H1 (cell line): ENCODE measurements at regions not wholly inside any gene's neighbourhood (a gene's known extent, or its start where the extent isn't known, plus 50 kb on each side); places are given as distances from the start of the nearest gene placed in this dataset.

Experiments
- CTCF ChIA-PET: fragments of 300-600 bp; sonication (Branson Sonifier 250); formaldehyde crosslinking; loops from one replicate; lab custom pipeline; 2021; ENCODE audit not compliant: partially characterized antibody; lab: Charles Lee
- POLR2A ChIA-PET: fragments of 300-600 bp; sonication (Branson Sonifier 250); formaldehyde crosslinking; loops from one replicate; lab custom pipeline; 2021; ENCODE audit warnings: inconsistent platforms; ENCODE audit not compliant: partially characterized antibody; lab: Charles Lee
- DNase-seq, 2 experiments: peaks; one replicate each; pipeline versions ENCODE4 v3.0.0 to v3.0.0-alpha.2; 2010 to 2022; ENCODE audit warnings: low spot score in 2 of 2, low read depth in 1 of 2, mixed read lengths in 1 of 2
- FAIRE-seq: peaks from 2 replicates; lab custom pipeline; 2011; peaks lifted over from hg19 to GRCh38; lab: Jason Lieb, UNC
- H2AFZ ChIP-seq: 2 replicates; pipeline ENCODE4 v1.8.1; 2012; ENCODE audit warnings: low read length, inconsistent platforms
- H2AK5ac ChIP-seq: 2 replicates; pipeline ENCODE4 v1.6.1; 2013; ENCODE audit warnings: low read depth, low read length
- H2BK120ac ChIP-seq: replicated peaks from 2 replicates; pipeline ENCODE3; 2013; ENCODE audit warnings: low read depth, low read length, inconsistent platforms
- H2BK12ac ChIP-seq: 2 replicates; pipeline ENCODE4 v1.6.1; 2013; ENCODE audit warnings: low read depth, low read length
- H2BK15ac ChIP-seq: 2 replicates; pipeline ENCODE4 v1.6.1; 2013; ENCODE audit warnings: low read length
- H2BK20ac ChIP-seq: 2 replicates; pipeline ENCODE4 v1.6.1; 2013; ENCODE audit warnings: low read length
- H2BK5ac ChIP-seq: 2 replicates; pipeline ENCODE4 v1.6.1; 2013; ENCODE audit warnings: low read depth, low read length
- H3K14ac ChIP-seq: 2 replicates; pipeline ENCODE4 v1.6.1; 2013; ENCODE audit warnings: inconsistent platforms; ENCODE audit not compliant: insufficient read length
- H3K18ac ChIP-seq: 2 replicates; pipeline ENCODE4 v1.6.1; 2013; ENCODE audit warnings: low read length; ENCODE audit errors: extremely low read depth
- H3K23ac ChIP-seq: 2 replicates; pipeline ENCODE4 v1.6.1; 2013; ENCODE audit warnings: inconsistent platforms; ENCODE audit not compliant: insufficient read length
- H3K23me2 ChIP-seq: 2 replicates; pipeline ENCODE4 v1.6.1; 2013; ENCODE audit warnings: low read depth, low read length
- H3K27ac ChIP-seq: 2 replicates; pipeline ENCODE4 v1.6.1; 2011; ENCODE audit warnings: low read depth, low read length, inconsistent platforms
- H3K27me3 ChIP-seq, 4 experiments: replicated peaks in 1 of 4; 1 replicate in 1 of 4; 2 replicates in 3 of 4; pipeline versions ENCODE4 v1.6.1 to v1.8.1; 2011 to 2013; ENCODE audit warnings: low read length in 3 of 4, mild to moderate bottlenecking in 3 of 4, inconsistent platforms in 2 of 4, mixed read lengths in 2 of 4, moderate library complexity in 1 of 4; ENCODE audit not compliant: control insufficient read depth in 3 of 4, insufficient read depth in 3 of 4; ENCODE audit errors: extremely low read depth in 1 of 4
- H3K36me3 ChIP-seq, 4 experiments: 2 replicates each; pipeline versions ENCODE4 v1.6.1 to v1.8.1; 2011 to 2013; ENCODE audit warnings: mild to moderate bottlenecking in 4 of 4, low read length in 3 of 4, moderate library complexity in 2 of 4, control low read depth in 1 of 4, inconsistent platforms in 1 of 4; ENCODE audit not compliant: insufficient read depth in 4 of 4, control insufficient read depth in 2 of 4
- H3K4ac ChIP-seq: replicated peaks from 2 replicates; pipeline ENCODE3; 2013; ENCODE audit warnings: low read length, low read depth, mixed read lengths, inconsistent platforms; ENCODE audit not compliant: insufficient read length
- H3K4me1 ChIP-seq, 4 experiments: replicated peaks in 1 of 4; 1 replicate in 1 of 4; 2 replicates in 3 of 4; pipeline versions ENCODE4 v1.6.1 to v1.8.1; 2011 to 2013; ENCODE audit warnings: low read length in 3 of 4, inconsistent platforms in 2 of 4, mixed read lengths in 1 of 4; ENCODE audit not compliant: insufficient read depth in 4 of 4, control insufficient read depth in 3 of 4
- H3K4me2 ChIP-seq, 2 experiments: 2 replicates each; pipeline versions ENCODE4 v1.6.1 to v1.8.1; 2011 to 2013; ENCODE audit warnings: low read depth in 2 of 2, low read length in 2 of 2, control low read depth in 1 of 2, inconsistent platforms in 1 of 2, mild to moderate bottlenecking in 1 of 2; ENCODE audit not compliant: insufficient read depth in 1 of 2
- H3K4me3 ChIP-seq, 4 experiments: fragments of 200-600, 300-600 bp in 1 of 4; sonication (generic), shearing (Covaris generic), sonication (Bioruptor Twin) in 1 of 4; 2 replicates each; pipeline versions ENCODE4 v1.5.1 to v1.8.1; 2011 to 2016; ENCODE audit warnings: low read length in 4 of 4, low read depth in 3 of 4, control low read depth in 2 of 4, inconsistent platforms in 2 of 4, mild to moderate bottlenecking in 2 of 4, mixed read lengths in 1 of 4, moderate library complexity in 1 of 4; ENCODE audit not compliant: insufficient read depth in 2 of 4; ENCODE audit errors: extremely low read depth in 1 of 4
- H3K56ac ChIP-seq: replicated peaks from 2 replicates; pipeline ENCODE3; 2013; ENCODE audit warnings: low read depth, mild to moderate bottlenecking, mixed read lengths, low read length, inconsistent platforms; ENCODE audit not compliant: insufficient read length
- H3K79me1 ChIP-seq: 2 replicates; pipeline ENCODE4 v1.6.1; 2013; ENCODE audit warnings: low read depth, low read length, control low read depth
- H3K79me2 ChIP-seq, 2 experiments: 2 replicates each; pipeline versions ENCODE4 v1.6.1 to v1.8.1; 2012 to 2013; ENCODE audit warnings: low read length in 2 of 2, mild to moderate bottlenecking in 2 of 2, inconsistent platforms in 1 of 2; ENCODE audit not compliant: insufficient read depth in 2 of 2, control insufficient read depth in 1 of 2
- H3K9ac ChIP-seq, 4 experiments: replicated peaks in 1 of 4; 1 replicate in 1 of 4; 2 replicates in 3 of 4; pipeline versions ENCODE4 v1.6.1 to v1.8.1; 2011 to 2013; ENCODE audit warnings: low read depth in 3 of 4, low read length in 3 of 4, control low read depth in 2 of 4, mild to moderate bottlenecking in 2 of 4, moderate library complexity in 2 of 4, inconsistent platforms in 1 of 4; ENCODE audit errors: extremely low read depth in 1 of 4
- H3K9me3 ChIP-seq, 2 experiments: 2 replicates each; pipeline versions ENCODE4 v1.6.1 to v1.8.1; 2012 to 2013; ENCODE audit warnings: mild to moderate bottlenecking in 2 of 2, moderate library complexity in 2 of 2, control low read depth in 1 of 2, inconsistent platforms in 1 of 2, low read depth in 1 of 2, low read length in 1 of 2, mixed read lengths in 1 of 2; ENCODE audit not compliant: insufficient read depth in 2 of 2
- H4K20me1 ChIP-seq, 2 experiments: replicated peaks in 1 of 2; 2 replicates each; pipeline versions ENCODE3 to v1.8.1; 2011 to 2013; ENCODE audit warnings: inconsistent platforms in 2 of 2, low read length in 2 of 2, mild to moderate bottlenecking in 1 of 2; ENCODE audit not compliant: insufficient read depth in 2 of 2, control insufficient read depth in 1 of 2
- H4K5ac ChIP-seq: 2 replicates; pipeline ENCODE4 v1.6.1; 2013; ENCODE audit warnings: low read length, low read depth, mixed read lengths, inconsistent platforms; ENCODE audit not compliant: insufficient read length
- H4K8ac ChIP-seq: 2 replicates; pipeline ENCODE4 v1.8.0; 2013; ENCODE audit warnings: mild to moderate bottlenecking, moderate library complexity, low read length, inconsistent platforms; ENCODE audit not compliant: insufficient read depth; ENCODE audit errors: extremely low read depth
- H4K91ac ChIP-seq: replicated peaks from 2 replicates; pipeline ENCODE3; 2013; ENCODE audit warnings: low read length, mixed read lengths, inconsistent platforms; ENCODE audit not compliant: insufficient read length
- ATF2 ChIP-seq: IDR thresholded peaks from 2 replicates; pipeline ENCODE4 v1.6.1; 2012; ENCODE audit warnings: low read length, inconsistent platforms
- CBX8 ChIP-seq: fragments of 300-800, 300-1000 bp; sonication (generic); IDR thresholded peaks from 2 replicates; pipeline ENCODE4 v1.7.1; 2016; ENCODE audit warnings: low read depth, low read length, borderline replicate concordance
- CEBPB ChIP-seq: IDR thresholded peaks from 2 replicates; pipeline ENCODE4 v1.6.1; 2012; ENCODE audit warnings: low read depth, low read length
- USF2 ChIP-seq: IDR thresholded peaks from 2 replicates; pipeline ENCODE4 v1.6.1; 2011; ENCODE audit warnings: low read length, improper control_type of control experiment
- WGBS, 2 experiments: shearing (Covaris generic) in 1 of 2; methylation state at CpG; one replicate each; pipeline versions ENCODE4 v1.1.6 to v1.1.7; 2013 to 2015; ENCODE audit warnings: low lambda C conversion rate in 2 of 2, mixed read lengths in 2 of 2, inconsistent platforms in 1 of 2, low coverage in 1 of 2, missing lambda C conversion rate in 1 of 2; ENCODE audit not compliant: insufficient replicate concordance in 2 of 2, insufficient coverage in 1 of 2, insufficient read length in 1 of 2; ENCODE audit errors: extremely low coverage in 1 of 2, missing lambda C conversion rate in 1 of 2; 5-methylcytosine and 5-hydroxymethylcytosine counted together

GRCh38 chr13:88637935-88638334 is 966.8 kb downstream of the SLITRK5 start:
- H3K4me3 ChIP-seq: no peak overlapping the region
- H2BK15ac ChIP-seq: no peak overlapping the region
- no peak overlapping the region for H3K56ac ChIP-seq
- no peak overlapping the region for H2AFZ ChIP-seq
- H2BK20ac ChIP-seq: no peak overlapping the region
- no peak overlapping the region for H4K91ac ChIP-seq
- no peak overlapping the region for H2AK5ac ChIP-seq
- no peak overlapping the region for H2BK12ac ChIP-seq
- no peak overlapping the region for H3K4me2 ChIP-seq
- no peaks in the 10 kb centered on the region for H3K23me2 ChIP-seq
- no peak overlapping the region for H2BK5ac ChIP-seq
- no peak overlapping the region for H3K9ac ChIP-seq
- no peaks in the 10 kb centered on the region for H3K79me1 ChIP-seq
- H3K9me3 ChIP-seq: peaks cover under 1% of the 10 kb centered on the region in 2 experiments; a peak in 1 of 4 replicates
- H4K8ac ChIP-seq: no peak overlapping the region
- CTCF ChIA-PET: no interaction called here
- no peak overlapping the region for H3K4ac ChIP-seq
- DNase-seq (no peak), FAIRE-seq (no peak)
- H3K18ac ChIP-seq: no peak overlapping the region
- no peaks in the 10 kb centered on the region for H3K36me3 ChIP-seq
- no peak overlapping the region for H3K14ac ChIP-seq
- no peak overlapping the region for H3K27ac ChIP-seq
- H3K27me3 ChIP-seq: no peaks in the 10 kb centered on the region
- TF ChIP-seq CBX8: no peak
- TF ChIP-seq CEBPB: peak; percentile 56; the same call in 1 of the 2 replicates
- TF ChIP-seq ATF2: no peak
- TF ChIP-seq USF2: no peak
- TF ChIP-seq, all 59 proteins: peak for 1
- Histone ChIP-seq H3K23ac (no peak overlapping the region), H2BK120ac (no peak overlapping the region), H3K4me1 (no peaks in the 10 kb centered on the region), H3K79me2 (no peaks in the 10 kb centered on the region), H4K20me1 (no peaks in the 10 kb centered on the region), H4K5ac (no peak overlapping the region)
- WGBS, 2 experiments: 0% methylated on average over 1 of the region's 1 CpG; no CpG with 5 or more reads in 1 of the 2 experiments
- POLR2A ChIA-PET: no interaction called here
